ENCODE measurements at regions not wholly inside any gene's neighbourhood (a gene's known extent, or its start where the extent isn't known, plus 50 kb on each side); places are given as distances from the start of the nearest gene placed in this dataset.

DNA sequence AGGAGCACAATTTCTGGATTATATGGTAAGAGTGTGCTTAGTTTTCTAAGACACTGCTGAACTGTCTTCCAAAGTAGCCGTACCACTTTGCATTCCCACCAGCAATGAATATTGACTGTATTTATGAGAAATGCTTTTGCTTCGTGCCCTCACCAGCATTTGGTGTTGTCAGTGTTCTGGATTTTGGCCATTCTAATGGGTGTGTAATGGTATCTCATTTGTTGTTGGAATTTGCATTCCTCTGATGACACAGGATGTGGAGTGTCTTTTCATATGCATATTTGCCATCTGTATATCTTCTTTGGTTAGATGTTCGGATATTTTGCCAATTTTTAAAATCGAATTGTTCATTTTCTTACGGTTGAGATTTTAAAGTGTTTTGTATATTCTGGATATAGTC is 558.5 kb upstream of the FZD8 start:
- TF ChIP-seq MYC (IDR thresholded peaks at IDR 0.05; ENCODE audit: low read depth, low read length), result no peak
- TF ChIP-seq, protein P1, sequence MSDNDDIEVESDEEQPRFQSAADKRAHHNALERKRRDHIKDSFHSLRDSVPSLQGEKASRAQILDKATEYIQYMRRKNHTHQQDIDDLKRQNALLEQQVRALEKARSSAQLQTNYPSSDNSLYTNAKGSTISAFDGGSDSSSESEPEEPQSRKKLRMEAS (IDR thresholded peaks at IDR 0.05; ENCODE audit: low read depth, low read length), result no peak
- no peak for TF ChIP-seq POLR2A (IDR thresholded peaks at IDR 0.05; ENCODE audit: extremely low read depth, insufficient read length)
- H3K4me3 ChIP-seq (ENCODE audit: low read depth, low read length), result no peak overlapping the region
- DNase-seq (ENCODE audit: low read depth), result no peak

DNA sequence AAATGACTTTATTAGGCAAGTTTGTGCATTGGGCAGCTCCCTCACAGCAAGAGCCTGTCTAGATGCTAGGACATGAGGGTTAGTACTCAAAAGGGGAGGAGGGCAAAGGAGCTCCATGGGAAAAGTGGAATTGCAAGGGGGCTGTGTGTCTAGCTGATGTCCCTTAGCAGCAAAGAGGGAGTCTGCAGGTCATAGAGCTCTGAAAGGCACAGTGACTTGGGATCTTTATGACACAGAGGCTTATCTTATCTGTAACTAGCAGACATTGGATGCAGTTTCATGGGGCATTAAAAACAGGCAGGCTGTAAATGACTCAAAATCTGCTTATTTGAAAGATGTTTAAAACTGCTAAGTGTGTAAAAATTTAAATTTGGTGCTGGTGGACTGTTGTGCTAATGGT is 556.2 kb upstream of the FZD8 start:
- DNase-seq (ENCODE audit: low read depth), result no peak
- H3K4me3 ChIP-seq (ENCODE audit: low read depth, low read length), result no peak overlapping the region
- no peak for TF ChIP-seq POLR2A (IDR thresholded peaks at IDR 0.05; ENCODE audit: extremely low read depth, insufficient read length)
- TF ChIP-seq, protein P1 (IDR thresholded peaks at IDR 0.05; ENCODE audit: low read depth, low read length), result no peak

DNA sequence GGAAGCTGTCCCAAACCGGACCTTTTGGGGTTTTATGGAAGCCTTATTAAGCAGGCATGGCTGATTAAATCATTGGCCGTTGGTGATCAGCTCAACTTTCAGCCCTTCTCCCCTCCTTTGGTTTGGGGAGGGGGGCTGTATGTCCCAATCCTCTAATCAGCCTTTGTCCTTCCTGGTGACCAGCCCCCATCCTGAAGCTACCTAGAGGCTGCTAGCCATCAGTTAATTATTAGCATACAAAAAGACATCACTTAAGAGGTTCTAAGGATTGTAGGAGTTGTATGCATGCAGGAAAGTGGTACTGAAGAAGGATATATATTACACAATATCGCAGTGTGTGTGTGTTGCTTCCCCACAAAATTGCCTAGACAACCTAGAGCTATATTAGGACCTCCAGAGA is 553.3 kb upstream of the FZD8 start:
- no peak for DNase-seq (ENCODE audit: low read depth)
- TF ChIP-seq, protein P1 (IDR thresholded peaks at IDR 0.05; ENCODE audit: low read depth, low read length), result no peak
- TF ChIP-seq POLR2A (IDR thresholded peaks at IDR 0.05; ENCODE audit: extremely low read depth, insufficient read length) (no peak), MYC (IDR thresholded peaks at IDR 0.05; ENCODE audit: low read depth, low read length) (no peak)
- TF ChIP-seq, protein P2, sequence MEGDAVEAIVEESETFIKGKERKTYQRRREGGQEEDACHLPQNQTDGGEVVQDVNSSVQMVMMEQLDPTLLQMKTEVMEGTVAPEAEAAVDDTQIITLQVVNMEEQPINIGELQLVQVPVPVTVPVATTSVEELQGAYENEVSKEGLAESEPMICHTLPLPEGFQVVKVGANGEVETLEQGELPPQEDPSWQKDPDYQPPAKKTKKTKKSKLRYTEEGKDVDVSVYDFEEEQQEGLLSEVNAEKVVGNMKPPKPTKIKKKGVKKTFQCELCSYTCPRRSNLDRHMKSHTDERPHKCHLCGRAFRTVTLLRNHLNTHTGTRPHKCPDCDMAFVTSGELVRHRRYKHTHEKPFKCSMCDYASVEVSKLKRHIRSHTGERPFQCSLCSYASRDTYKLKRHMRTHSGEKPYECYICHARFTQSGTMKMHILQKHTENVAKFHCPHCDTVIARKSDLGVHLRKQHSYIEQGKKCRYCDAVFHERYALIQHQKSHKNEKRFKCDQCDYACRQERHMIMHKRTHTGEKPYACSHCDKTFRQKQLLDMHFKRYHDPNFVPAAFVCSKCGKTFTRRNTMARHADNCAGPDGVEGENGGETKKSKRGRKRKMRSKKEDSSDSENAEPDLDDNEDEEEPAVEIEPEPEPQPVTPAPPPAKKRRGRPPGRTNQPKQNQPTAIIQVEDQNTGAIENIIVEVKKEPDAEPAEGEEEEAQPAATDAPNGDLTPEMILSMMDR (IDR thresholded peaks at IDR 0.05; ENCODE audit: low read depth, low read length), result no peak
- H3K4me3 ChIP-seq (ENCODE audit: low read depth, low read length), result no peak overlapping the region

DNA sequence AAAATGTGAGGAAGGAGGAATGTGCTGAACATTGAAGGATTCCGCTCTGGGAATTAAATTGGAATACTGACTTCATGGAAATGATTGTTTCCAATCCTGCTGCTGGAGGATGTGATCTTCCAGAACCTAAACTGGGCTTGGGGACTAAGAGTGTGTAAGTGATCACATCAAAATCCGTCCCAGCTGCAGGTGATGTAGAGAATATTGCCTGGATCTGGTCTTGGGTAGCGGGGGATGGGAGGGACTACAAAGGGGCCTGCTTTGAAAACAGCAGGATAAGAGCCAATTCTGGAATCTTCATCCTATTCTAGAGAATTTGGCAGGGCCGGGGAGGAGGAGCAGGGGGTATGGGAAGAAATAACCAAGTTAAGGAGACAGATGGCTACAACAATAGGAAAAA is 552.2 kb upstream of the FZD8 start:
- TF ChIP-seq POLR2A (IDR thresholded peaks at IDR 0.05; ENCODE audit: extremely low read depth, insufficient read length), result no peak
- TF ChIP-seq, protein P1 (IDR thresholded peaks at IDR 0.05; ENCODE audit: low read depth, low read length), result no peak
- TF ChIP-seq, protein P2 (IDR thresholded peaks at IDR 0.05; ENCODE audit: low read depth, low read length), result no peak
- no peak for TF ChIP-seq MYC (IDR thresholded peaks at IDR 0.05; ENCODE audit: low read depth, low read length)

DNA sequence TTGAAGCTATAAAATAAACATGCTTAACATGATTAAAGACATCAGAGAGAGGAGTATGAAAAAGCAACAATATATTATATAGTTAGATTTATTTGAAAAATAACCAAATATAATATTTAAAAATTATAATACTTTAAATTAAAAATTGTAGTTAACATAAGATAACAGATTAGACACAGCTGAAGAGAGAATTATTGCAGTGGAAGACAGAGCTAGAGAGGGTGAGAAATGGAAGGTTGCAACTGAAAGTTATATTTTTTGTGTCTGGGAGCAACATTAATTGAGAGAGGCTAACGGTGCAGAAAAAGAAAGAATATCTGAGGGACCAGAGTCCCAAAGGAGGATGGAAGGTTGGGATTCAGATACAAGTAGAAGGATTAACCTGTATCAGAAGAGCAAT is 548.9 kb upstream of the FZD8 start:
- no peak for DNase-seq (ENCODE audit: low read depth)
- no peak overlapping the region for H3K4me3 ChIP-seq (ENCODE audit: low read depth, low read length)
- TF ChIP-seq POLR2A (IDR thresholded peaks at IDR 0.05; ENCODE audit: extremely low read depth, insufficient read length), result no peak
- TF ChIP-seq, protein P2 (IDR thresholded peaks at IDR 0.05; ENCODE audit: low read depth, low read length), result no peak
- TF ChIP-seq, protein P1 (IDR thresholded peaks at IDR 0.05; ENCODE audit: low read depth, low read length), result no peak
- no peak for TF ChIP-seq MYC (IDR thresholded peaks at IDR 0.05; ENCODE audit: low read depth, low read length)

More for the DNA sequence above, 552.2 kb upstream of the FZD8 start:
- H3K4me3 ChIP-seq (ENCODE audit: low read depth, low read length), result no peak overlapping the region
- no peak for DNase-seq (ENCODE audit: low read depth)

DNA sequence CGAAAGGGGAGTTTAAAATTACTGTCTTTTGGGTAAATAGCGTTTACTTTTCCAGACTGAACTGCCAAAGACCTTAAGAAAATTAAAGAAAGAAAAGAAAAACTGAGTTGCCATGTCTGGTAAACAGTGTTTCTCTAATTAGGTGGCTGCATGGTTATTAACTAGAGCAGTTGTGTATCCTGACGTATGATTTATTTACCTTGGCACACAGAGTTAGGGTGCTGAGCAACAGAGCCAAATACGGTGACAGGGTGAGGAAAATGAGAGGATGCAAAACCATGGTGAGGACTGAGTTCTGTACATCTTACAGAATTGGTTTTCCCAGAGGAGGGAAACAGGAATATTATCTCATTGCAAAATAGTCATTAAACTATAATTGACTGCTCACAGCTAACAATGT is 546.4 kb upstream of the FZD8 start:
- DNase-seq (ENCODE audit: low read depth), result no peak
- H3K4me3 ChIP-seq (ENCODE audit: low read depth, low read length), result no peak overlapping the region
- TF ChIP-seq, protein P1 (IDR thresholded peaks at IDR 0.05; ENCODE audit: low read depth, low read length), result no peak
- TF ChIP-seq, protein P2 (IDR thresholded peaks at IDR 0.05; ENCODE audit: low read depth, low read length), result no peak

DNA sequence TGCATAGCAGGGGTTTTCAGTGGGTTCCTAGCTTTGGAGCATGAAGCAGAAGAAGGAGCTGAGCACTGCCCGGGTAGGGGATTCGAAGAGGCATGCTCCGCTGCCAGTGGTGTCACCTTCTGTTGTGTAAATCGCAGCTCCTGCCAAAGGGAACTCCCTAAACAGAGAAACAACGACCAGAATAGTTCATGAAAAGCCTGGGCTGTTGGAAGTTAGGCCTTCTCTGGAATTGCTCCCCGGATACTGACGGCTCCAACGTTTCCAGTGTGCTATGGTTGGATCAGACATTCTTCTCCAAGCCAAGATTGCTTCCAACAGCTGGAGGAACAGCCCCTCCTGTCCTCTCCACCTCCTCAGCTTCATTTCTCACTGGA is 546.0 kb upstream of the FZD8 start:
- DNase-seq (ENCODE audit: low read depth), result no peak
- no peak overlapping the region for H3K4me3 ChIP-seq (ENCODE audit: low read depth, low read length)
- TF ChIP-seq, protein P1 (IDR thresholded peaks at IDR 0.05; ENCODE audit: low read depth, low read length), result no peak
